Uterus (tissue), 3 donors: ENCODE measurements at regions not wholly inside any gene's neighbourhood (a gene's known extent, or its start where the extent isn't known, plus 50 kb on each side); places are given as distances from the start of the nearest gene placed in this dataset.

Experiments used
- DNase-seq, 2 donors: peaks; one replicate each; pipeline ENCODE4 v3.0.0-alpha.2; 2019 to 2020
- H3K27ac ChIP-seq, 2 donors: fragments of 200-600 bp; sonication (generic); 1 replicate in 1 of 2; 2 replicates in 1 of 2; pipeline ENCODE4 v1.5.1; 2016 to 2018
- H3K27me3 ChIP-seq, 2 donors: fragments of 200-600 bp; sonication (generic); one replicate each; pipeline ENCODE4 v1.5.1; 2018 to 2019; ENCODE audit warnings: control low read depth in 1 of 2
- H3K36me3 ChIP-seq, 2 donors: fragments of 200-600 bp; sonication (generic); one replicate each; pipeline ENCODE4 v1.5.1; 2019; ENCODE audit warnings: control low read depth in 1 of 2
- H3K4me1 ChIP-seq, 2 donors: fragments of 200-600 bp; sonication (generic); one replicate each; pipeline ENCODE4 v1.5.1; 2018 to 2019; ENCODE audit warnings: control low read depth in 1 of 2
- H3K4me3 ChIP-seq, 2 donors: fragments of 200-600 bp; sonication (generic); 1 replicate in 1 of 2; 2 replicates in 1 of 2; pipeline ENCODE4 v1.5.1; 2018 to 2019; ENCODE audit warnings: mild to moderate bottlenecking in 1 of 2
- H3K9me3 ChIP-seq, 2 donors: fragments of 200-600 bp; sonication (generic); one replicate each; pipeline ENCODE4 v1.5.1; 2019; ENCODE audit warnings: control low read depth in 1 of 2
- POLR2A ChIP-seq, 2 donors: fragments of 450-650 bp; IDR thresholded peaks; one replicate each; pipeline ENCODE4 v1.6.1; 2016; ENCODE audit warnings: antibody characterized with exemption in 2 of 2, mild to moderate bottlenecking in 1 of 2, moderate library complexity in 1 of 2
- intact Hi-C: fragments of 100-400 bp; cut with DNase I; formaldehyde crosslinking; loops from one replicate; pipeline ENCODE4 v1.15.1; 2023; ENCODE audit warnings: low total_unique reads
- TF ChIP-seq, protein P1 (sequence below), 4 experiments: fragments of 200-600 bp in 2 of 4; fragments of 450-650 bp in 2 of 4; sonication (generic) in 2 of 4; IDR thresholded peaks; one replicate each; pipeline ENCODE4 v1.5.1; 2016 to 2019; ENCODE audit warnings: antibody characterized with exemption in 4 of 4, mild to moderate bottlenecking in 2 of 4, moderate library complexity in 1 of 4
- donor health status: DM: yes; HTN: yes; CAD: no.

- intact Hi-C loops = no loop called here
- DNase-seq = no peak
- no peak overlapping the region for H3K27ac ChIP-seq
- no peaks in the 10 kb centered on the region for H3K4me1 ChIP-seq
- H3K27me3 ChIP-seq = no peaks in the 10 kb centered on the region
- H3K9me3 ChIP-seq = no peaks in the 10 kb centered on the region
- TF ChIP-seq POLR2A (IDR thresholded peaks at IDR 0.05) = no peak
- TF ChIP-seq, protein P1, sequence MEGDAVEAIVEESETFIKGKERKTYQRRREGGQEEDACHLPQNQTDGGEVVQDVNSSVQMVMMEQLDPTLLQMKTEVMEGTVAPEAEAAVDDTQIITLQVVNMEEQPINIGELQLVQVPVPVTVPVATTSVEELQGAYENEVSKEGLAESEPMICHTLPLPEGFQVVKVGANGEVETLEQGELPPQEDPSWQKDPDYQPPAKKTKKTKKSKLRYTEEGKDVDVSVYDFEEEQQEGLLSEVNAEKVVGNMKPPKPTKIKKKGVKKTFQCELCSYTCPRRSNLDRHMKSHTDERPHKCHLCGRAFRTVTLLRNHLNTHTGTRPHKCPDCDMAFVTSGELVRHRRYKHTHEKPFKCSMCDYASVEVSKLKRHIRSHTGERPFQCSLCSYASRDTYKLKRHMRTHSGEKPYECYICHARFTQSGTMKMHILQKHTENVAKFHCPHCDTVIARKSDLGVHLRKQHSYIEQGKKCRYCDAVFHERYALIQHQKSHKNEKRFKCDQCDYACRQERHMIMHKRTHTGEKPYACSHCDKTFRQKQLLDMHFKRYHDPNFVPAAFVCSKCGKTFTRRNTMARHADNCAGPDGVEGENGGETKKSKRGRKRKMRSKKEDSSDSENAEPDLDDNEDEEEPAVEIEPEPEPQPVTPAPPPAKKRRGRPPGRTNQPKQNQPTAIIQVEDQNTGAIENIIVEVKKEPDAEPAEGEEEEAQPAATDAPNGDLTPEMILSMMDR (IDR thresholded peaks at IDR 0.05) = no peak
- H3K36me3 ChIP-seq = no peaks in the 10 kb centered on the region
- no peak overlapping the region for H3K4me3 ChIP-seq
Measured at GRCh38 chr13:87124785-87125074, 546.4 kb upstream of the SLITRK5 start.

- DNase-seq = no peak
- no peaks in the 10 kb centered on the region for H3K9me3 ChIP-seq
- no peak overlapping the region for H3K27ac ChIP-seq
- no peak overlapping the region for H3K4me3 ChIP-seq
- no peaks in the 10 kb centered on the region for H3K4me1 ChIP-seq
- H3K36me3 ChIP-seq = no peaks in the 10 kb centered on the region
- TF ChIP-seq, protein P1 (IDR thresholded peaks at IDR 0.05) = no peak
- TF ChIP-seq POLR2A (IDR thresholded peaks at IDR 0.05) = no peak
- H3K27me3 ChIP-seq = no peaks in the 10 kb centered on the region
- intact Hi-C loops = no loop called here
Measured at GRCh38 chr13:87128036-87128435, 543.1 kb upstream of the SLITRK5 start.

DNA sequence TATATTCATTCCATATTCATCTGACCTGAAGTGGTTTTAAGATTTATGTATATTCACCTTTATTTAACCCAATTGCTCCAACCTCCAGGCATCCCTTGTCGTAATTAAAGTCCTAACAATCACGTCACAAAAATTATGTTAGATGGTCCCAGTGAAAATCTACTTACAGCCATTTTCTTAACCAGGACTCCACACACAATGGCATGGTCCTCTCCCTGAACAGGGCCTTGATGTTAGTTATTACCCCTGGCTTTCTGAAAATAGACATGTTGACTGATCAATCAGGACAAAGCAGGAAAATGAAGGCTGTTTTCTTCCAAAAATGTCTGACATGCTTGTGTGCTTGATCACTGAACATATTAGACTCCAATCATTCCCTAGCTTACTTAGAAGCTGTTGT, 542.7 kb upstream of the SLITRK5 start:
- intact Hi-C loops = no loop called here
- Histone ChIP-seq H3K36me3 (no peaks in the 10 kb centered on the region), H3K27ac (no peak overlapping the region), H3K4me1 (no peaks in the 10 kb centered on the region), H3K9me3 (no peaks in the 10 kb centered on the region), H3K27me3 (no peaks in the 10 kb centered on the region), H3K4me3 (no peak overlapping the region)
- TF ChIP-seq, protein P1 (IDR thresholded peaks at IDR 0.05) = no peak
- no peak for TF ChIP-seq POLR2A (IDR thresholded peaks at IDR 0.05)
- no peak for DNase-seq

GRCh38 chr13:87129602-87130300, 541.4 kb upstream of the SLITRK5 start:
- no peak for DNase-seq

DNA sequence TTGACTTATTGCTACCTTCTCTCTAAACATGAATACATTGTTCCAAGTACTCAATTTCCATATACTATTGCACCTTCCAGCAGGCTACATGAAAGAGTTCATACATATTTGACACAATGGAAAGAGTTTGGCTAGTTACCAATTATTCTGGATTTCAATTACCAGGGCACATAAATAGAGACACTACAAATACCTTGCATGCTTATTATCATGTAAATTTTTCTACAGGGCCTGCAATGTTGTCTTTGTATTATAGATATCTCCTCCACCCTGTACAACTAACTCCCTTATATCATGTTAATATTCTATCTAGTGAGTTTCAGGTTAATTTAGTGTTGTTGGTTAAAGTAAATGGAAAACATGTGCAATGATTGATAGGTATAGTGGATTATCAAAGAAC, 540.7 kb upstream of the SLITRK5 start:
- DNase-seq = no peak
- intact Hi-C loops = no loop called here
- Histone ChIP-seq H3K36me3 (no peaks in the 10 kb centered on the region), H3K4me3 (no peak overlapping the region), H3K27me3 (no peaks in the 10 kb centered on the region), H3K27ac (no peak overlapping the region), H3K4me1 (no peaks in the 10 kb centered on the region), H3K9me3 (no peaks in the 10 kb centered on the region)
- TF ChIP-seq, protein P1 (IDR thresholded peaks at IDR 0.05) = no peak
- TF ChIP-seq POLR2A (IDR thresholded peaks at IDR 0.05) = no peak

More at GRCh38 chr13:87129602-87130300, 541.4 kb upstream of the SLITRK5 start:
- H3K36me3 ChIP-seq = no peaks in the 10 kb centered on the region
- no peak overlapping the region for H3K27ac ChIP-seq
- intact Hi-C loops = no loop called here
- no peaks in the 10 kb centered on the region for H3K4me1 ChIP-seq
- H3K27me3 ChIP-seq = no peaks in the 10 kb centered on the region
- H3K9me3 ChIP-seq = no peaks in the 10 kb centered on the region
- TF ChIP-seq, protein P1 (IDR thresholded peaks at IDR 0.05) = no peak
- no peak for TF ChIP-seq POLR2A (IDR thresholded peaks at IDR 0.05)
- H3K4me3 ChIP-seq = no peak overlapping the region
